ENCODE measurements at regions not wholly inside any gene's neighbourhood (a gene's known extent, or its start where the extent isn't known, plus 50 kb on each side); places are given as distances from the start of the nearest gene placed in this dataset.
"Not testable (repeated sequence)": the region's sequence is repeated elsewhere in the genome, so short reads cannot be mapped to it uniquely, and the experiment has no call there.

DNA sequence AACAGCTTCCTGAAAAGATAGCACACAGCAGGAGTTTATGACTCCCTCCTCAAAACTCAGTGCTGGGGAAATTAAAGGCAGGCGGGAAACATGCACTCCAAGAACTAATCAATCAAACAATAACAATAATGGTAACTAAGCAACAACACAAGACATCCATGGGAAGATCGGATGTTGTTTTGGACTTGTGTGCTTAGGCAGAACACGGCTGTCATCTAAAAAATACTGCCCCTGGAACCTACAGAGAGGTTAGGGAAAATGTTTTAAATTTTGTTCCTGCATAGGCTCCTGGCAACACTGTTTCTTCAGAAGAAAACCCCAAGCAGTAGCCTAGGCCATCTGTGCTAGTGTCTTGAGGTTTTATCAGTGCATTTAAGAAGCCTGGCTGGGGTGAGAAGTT is 1378.2 kb downstream of the STIM2 start:
- no peak for DNase-seq

DNA sequence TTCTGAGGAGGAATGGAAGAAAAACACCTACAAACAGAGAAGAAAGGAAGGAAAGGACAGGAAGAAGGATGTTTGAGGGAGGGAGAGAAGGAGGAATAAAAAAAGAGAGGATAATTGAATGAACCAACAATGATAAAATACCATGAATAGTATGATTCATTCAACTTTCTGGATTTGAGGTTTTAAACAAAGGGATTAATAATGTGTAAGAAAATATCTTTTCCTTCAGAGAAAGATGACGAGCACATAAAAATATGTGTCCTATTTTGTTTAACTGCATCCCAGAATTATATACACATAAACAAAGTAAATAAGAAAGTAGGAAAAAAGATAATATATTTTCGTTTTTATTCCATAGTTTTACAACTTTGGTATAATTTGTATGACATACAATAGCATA is 1380.4 kb downstream of the STIM2 start:
- no peak for DNase-seq

DNA sequence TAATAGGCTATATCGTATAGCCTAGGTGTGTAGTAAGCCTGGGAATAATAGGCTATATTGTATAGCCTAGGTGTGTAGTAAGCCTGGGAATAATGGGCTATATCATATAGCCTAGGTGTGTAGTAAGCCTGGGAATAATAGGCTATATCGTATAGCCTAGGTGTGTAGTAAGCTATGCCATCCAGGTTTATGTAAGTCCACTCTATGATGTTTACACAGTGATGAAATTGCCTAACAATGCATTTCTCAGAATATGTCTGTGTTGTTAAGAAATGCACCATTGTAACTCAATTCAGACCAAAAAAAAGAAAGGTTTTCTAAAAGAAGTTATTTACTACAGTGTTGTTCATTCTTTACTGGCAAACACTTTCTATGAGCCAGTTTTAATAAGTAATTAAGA is 1387.2 kb downstream of the STIM2 start:
- DNase-seq, result no peak

DNA sequence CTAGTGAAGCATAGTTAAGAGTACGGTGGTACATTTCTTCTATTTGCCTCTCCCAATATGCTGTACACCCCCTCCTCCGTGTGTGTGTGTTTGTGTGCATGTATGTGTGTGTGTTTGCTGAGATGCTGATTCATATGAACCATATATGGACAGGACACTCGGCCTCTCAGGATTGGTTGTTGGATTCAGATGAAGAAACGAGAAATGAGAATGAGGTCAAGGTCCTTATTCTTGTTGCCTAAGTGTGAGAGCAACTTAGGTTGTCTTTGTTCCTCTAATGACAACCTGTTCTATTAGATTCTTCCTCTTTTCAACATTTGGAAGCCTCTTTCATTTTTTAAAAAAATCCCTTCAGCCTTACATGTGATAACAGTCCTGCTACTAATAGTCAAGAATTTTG is 1387.6 kb downstream of the STIM2 start:
- DNase-seq, result no peak

DNA sequence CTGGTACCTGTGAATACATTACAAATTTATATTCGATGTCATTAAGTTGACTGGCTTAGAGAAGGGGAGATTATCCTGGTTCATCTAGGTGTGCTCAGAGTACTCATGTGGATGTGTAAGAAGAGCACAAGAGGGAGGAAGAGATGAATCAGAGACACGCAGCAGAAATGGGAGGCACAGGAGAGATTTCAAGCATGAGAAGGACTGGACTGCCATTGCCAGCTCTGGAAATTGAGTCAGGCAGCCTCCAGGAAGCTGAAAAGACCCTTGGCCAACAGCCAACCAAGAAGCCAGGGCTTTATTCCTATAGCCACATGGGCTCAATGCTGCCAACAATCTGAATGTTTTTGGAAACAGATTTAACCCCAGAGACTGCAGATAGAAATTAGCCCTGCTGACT is 1390.0 kb downstream of the STIM2 start:
- no peak for DNase-seq

DNA sequence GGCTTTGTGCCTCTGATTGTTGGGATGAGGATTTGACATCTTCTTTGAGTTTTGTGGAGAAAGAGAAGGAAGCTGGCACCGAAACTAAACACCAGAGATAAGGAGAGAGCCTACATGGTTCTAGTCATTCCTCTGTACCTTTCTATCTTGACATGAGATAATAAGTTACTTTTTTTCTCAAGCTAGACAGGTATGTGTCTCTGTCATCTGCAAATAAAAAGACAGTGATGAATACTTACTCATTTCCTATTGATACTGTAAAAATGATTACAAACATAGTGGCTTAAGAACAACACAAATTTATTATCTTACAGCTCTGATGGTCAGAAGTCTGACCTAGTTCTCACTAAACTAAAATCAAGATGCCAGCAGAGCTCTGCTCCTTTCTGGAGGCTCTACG is 1391.2 kb downstream of the STIM2 start:
- no peak for DNase-seq

DNA sequence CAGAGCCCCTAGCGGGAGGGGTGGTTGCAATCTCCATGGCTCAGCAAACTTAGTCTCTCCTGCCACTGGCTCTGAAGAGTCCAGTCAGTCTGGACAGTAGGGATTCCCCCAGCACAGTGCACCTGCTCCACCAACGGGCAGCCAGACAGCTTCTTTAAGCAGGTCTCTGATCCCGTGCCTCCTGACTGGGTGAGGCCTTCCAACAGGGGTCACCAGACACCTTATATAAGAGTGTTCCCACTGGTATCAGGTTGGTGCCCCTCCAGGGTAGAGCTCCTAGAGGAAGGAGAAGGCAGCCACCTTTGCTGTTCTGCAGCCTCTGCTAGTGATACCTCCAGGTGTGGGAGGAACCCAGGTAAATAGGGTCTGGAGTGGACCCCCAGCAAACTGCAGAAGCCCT is 1393.4 kb downstream of the STIM2 start:
- no peak for DNase-seq

DNA sequence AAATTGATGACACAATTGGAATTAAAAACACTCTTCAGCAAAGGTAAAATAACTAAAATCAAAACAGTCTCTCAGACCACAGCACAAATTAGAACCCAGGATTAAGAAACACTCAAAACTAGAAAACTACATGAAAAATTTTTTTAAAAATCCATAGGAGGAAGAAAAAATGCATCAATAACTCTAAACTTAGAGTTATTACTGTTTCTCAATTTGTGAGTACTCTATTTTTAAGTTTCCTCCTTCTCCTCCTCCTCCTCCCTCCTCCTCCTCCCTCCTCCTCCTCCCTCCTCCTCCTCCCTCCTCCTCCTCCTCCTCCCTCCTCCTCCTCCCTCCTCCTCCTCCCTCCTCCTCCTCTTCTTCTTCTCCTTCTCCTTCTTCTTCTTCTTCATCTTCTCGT is 1395.7 kb downstream of the STIM2 start:
- DNase-seq, result no peak

DNA sequence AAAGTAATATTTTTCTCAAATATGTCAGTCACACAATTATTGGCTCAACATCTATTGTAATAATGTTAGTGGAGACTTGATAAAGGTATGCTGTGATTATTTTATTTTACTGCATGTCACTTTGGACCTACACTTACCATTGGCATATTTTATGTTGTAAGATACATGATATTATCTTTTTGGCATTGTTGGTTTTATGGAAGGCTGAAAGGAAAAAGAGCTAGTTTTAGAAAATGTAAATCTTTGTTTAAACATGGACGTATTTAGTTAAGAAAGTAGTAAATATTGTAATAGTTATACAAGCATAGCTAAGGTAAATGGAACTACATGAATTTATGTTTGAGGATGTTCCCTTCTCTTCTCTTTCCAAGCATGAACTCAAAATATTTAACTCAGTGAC is 1399.3 kb downstream of the STIM2 start:
- no peak for DNase-seq

DNA sequence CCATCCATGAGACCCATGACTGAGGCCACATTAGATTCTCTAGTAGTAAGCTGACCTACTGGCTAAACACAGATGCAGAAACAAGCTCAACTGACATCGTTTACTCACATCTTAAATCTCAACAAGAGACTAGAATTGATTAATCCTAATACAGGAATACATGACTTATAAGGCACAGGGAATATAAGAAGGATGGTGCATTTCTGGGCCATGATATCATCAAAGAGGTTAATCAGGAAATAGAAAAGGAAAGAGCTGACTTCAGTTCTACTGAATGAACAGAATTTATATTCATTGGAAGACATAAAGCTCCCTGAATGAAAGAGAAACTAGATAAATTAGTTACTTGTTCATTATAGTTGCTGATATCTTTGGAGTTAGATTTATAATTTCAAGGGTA is 1406.5 kb downstream of the STIM2 start:
- DNase-seq, result no peak

DNA sequence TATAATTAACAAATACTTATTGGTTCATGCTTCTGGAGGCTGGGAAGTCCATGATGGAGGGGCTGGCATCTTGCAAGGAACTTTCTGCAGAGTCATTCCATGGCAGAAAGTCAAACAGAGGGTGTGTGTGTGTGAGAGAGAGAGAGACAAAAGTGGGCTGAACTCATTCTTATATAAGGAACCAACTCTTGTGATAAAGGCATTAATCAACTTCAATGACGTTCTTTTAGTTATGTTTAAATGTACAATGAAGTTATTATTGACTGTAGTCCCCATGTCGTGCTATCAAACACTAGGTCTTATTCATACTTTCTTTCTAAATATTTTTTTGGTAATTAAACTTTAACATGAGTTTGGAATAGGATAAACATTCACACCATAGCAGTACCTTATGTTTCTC is 1408.8 kb downstream of the STIM2 start:
- DNase-seq, result no peak

DNA sequence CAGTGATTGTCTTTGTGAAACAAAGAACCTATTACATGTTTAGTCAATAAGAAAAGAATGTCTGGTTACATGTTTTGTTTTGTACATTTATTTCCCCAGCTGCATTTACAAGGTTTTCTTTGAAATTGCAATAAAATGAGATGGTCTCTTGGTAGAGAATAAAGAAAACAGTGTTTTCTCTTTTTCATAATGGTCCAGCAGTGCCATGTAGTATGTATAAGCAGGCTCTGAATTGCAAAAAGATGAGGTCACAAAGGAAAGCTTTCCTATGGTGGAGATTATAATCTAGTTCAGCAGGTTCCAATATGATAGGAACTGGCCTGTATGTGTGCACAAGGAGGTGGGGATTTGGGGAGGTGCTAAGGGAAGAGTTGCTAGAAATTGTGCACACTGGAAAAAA is 1417.3 kb downstream of the STIM2 start:
- no peak for DNase-seq

DNA sequence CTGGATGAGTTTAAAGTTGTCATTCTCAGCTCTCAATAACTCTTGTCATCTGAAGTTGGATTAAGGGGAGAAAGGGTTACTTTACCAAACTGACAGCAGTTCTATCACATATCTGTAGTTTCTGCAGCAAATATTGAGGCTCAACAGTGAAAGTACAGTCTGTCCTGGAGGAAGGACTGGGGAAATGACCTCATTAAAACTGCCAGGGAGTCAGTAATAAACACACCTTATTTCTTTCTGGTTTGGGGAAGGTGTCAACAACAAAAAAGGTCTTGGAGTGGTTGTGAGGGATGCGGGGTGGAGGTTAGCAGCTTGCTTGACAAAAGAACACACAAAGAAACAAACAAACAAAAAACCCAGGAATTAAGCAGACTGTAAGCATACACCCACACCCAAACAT is 1418.0 kb downstream of the STIM2 start:
- no peak for DNase-seq

DNA sequence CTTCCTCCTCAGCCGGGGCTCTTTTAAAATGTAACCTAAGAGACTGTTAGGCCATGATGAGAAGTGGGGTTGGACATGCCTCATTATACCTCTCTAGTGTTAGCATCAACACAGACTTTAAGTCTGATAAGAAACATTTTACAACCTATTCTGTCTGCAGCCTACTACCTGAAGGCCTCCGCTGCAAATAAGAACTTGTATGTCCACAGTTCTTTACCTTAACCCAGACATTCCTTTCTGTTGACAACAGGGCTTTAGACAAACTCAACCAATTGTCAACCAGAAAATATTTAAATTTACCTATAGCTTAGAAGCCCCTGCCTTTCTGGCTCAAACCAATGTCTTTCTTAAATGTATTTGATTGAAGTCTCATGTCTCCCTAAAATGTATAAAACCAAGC is 1418.6 kb downstream of the STIM2 start:
- no peak for DNase-seq

DNA sequence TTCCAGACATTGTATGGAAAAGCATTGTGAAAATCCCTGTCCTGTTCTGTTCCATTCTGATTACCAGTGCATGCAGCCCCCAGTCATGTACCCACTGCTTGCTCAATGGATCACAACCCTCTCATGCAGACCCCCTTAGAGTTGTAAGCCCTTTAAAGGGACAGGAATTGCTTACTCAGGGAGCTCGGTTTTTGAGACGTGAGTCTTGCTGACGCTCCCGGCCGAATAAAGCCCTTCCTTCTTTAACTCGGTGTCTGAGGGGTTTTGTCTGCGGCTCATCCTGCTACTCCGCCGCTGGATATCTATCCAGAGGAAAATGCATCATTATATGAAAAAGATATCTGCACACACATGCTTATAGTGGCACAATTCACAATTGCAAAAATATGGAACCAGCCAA is 1425.6 kb downstream of the STIM2 start:
- not testable (repeated sequence) for DNase-seq

DNA sequence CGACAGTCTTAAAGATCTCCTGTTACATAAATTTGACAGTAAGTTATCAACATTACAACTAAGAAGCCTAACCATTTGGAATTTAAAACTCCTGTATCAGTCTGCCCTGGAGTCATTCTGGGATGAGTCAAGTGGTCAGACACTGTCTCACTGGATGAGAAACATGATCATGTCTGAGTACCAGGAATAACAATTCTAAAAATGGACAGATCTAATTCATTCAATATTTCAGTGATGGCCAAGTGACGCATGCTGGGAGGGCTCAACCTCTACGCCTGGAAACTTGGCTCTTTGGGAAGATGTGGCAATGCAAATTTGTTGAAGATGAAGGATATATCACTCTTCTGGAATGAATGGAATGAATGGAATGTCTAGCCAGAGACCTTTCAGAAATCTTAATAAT is 1427.2 kb downstream of the STIM2 start:
- no peak for DNase-seq

DNA sequence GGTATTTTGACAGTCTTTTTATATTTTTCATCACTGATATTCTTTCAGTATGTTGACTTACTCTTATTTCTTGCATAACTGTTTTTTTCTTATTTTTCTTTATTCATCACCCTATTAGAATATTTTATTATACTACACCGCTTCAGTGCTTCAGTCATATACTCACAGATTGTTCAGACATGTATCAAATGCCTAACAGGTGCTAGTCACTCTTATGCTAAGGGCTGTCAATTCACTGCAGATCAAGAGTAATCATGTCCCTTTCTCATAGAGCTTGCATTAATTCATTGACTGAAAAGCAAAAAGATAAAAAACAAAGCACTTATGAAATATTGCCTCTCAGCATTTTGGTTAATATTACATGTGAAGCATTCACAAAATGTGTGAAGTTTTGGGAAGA is 1435.6 kb downstream of the STIM2 start:
- DNase-seq, result no peak

DNA sequence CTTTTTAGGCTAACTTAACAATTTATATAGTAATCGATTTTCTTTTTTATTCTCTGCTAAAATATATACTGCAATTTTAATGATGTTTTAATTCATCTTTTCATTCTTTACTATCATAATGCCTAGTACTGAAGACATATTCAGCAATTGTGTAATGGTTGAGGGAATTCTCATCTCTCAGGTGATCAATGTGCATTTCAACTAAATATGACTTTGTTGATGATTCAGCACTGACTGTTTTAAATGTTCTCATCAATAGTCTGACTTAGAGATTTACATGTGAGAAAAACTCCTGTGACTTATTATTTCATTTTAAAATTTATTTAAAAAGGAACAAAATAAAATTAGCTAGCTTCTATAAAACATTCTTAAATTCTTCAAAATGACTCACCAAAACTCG is 1450.3 kb downstream of the STIM2 start:
- no peak for DNase-seq

DNA sequence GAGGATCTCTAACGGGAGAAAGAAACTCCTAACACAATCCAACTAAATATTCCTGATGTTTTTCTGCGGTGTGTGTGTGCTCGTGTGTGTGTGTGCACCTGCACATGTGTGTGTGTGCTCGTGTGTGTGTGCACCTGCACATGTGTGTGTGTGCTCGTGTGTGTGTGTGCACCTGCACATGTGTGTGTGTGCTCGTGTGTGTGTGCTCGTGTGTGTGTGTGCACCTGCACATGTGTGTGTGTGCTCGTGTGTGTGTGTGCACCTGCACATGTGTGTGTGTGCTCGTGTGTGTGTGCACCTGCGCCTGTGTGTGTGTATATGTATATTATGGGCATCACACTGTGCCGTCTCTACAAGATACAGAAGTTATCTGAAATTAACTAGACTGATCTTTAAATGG is 1451.9 kb downstream of the STIM2 start:
- not testable (repeated sequence) for DNase-seq

DNA sequence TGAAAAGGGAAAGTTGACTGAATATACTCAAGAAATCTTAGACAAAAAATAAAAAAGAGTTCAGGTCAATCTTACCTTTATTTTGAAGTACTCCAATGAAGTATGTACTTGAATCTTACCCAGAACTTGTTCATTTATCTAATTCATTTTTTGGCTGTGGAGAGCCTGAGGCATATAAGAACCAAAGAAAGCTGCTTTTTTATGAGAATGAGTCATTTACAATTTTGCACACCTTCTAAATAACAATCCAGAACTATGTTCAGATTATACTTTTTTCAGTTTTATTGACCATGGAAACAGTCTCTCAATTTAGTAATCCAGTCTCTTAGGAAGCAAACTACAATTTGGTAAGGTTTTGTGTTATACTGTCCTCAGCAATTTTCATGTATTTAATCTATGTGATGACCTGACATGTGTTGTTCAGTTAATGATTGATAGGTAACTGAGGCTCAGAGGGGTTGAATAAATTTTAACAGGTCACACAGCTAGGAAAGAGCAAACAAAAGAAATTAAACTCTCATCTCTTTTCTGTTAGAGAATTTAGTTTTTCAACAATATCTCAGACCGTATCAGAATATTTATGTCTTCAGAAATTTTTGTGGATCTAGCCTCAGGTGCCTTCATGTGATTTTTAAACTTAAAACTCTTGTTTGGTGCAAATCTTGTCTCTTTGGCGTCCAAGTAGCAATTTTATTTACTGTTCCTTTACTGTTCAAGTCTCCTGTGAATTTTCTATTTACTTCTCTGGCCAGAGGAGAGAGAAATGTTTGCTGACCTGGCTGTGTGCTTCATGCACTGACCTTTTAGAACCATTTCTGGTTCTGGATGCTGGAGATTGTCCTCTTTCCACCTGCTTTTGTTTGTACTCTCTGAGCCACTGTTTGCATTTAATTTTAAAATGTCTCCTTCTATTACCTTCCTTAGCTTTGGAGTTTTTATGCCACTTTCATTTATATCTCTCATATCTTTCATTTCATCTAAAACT is 1453.4 kb downstream of the STIM2 start:
- DNase-seq, result no peak

DNA sequence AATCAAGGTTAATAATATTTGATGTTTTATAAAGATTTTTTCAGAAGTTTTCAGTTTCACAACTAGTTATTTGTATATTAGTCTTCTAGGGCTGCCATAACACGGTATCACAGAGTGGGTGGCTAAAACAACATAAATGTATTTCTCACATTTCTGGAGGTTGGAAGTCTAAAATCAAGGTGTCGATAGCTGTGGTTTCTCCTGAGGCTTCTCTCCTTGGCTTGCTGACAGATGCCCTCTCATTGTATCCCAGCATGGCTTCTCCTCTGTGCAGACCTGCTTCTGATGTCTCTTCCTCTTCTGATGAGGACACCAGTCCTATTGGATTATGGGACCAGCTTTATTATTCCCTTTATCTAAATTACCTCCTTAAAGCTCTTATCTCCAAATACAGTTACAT is 1456.6 kb downstream of the STIM2 start:
- no peak for DNase-seq

DNA sequence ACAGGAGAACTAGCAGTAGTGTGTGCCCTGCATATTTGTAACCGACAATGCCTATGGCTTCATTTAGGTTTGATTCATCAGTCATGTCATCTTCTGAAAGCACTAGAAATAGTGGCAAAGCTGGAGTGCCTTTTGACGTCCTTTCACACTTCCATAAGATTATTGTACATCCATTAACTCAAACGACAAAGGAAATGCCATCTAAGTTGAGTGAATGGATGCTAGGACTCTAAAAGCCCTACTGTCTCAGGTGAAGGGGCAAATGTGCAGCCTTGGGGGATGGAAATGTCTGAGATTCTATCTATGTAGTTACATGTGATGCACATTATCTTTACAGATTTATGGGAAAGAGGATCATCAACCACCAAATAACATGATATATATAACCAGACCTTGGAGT is 1473.6 kb downstream of the STIM2 start:
- DNase-seq, result no peak

DNA sequence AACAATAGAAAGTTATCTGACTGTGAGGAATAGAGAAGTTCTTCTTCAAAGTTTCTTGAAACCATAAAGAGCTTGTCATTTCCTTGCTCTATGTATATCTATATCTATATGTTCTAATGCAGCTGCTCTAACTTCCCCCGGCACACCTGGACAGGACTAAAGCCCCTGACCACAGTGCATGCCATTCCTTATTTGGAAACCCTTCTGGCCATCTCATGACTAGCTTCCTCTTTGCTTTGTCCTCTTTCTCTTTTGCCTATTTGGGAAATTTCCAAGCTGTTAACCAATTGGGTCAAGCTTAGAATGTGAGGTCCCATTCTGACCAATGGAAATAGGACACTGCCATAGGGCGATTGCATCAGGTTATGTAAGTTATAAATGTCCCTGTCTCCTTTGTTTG is 1481.1 kb downstream of the STIM2 start:
- no peak for DNase-seq

DNA sequence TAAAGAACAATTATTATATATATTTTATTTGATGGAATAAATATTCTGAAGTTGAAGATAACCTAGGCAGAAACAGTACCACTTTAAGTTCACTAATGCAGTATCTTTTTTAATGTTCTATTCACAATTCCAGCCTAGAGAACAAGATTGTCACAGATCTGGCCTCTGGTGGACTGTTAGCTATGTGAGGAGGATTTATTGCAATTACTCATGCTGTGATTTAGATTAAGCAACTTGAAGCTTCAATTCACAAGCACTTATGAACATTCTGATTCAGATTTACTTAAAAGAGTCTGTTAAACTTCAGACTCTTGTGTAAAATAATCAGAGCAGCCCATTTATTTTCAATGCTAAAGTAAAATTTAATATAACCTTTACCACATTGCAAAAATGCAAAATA is 1489.8 kb downstream of the STIM2 start:
- DNase-seq, result no peak

DNA sequence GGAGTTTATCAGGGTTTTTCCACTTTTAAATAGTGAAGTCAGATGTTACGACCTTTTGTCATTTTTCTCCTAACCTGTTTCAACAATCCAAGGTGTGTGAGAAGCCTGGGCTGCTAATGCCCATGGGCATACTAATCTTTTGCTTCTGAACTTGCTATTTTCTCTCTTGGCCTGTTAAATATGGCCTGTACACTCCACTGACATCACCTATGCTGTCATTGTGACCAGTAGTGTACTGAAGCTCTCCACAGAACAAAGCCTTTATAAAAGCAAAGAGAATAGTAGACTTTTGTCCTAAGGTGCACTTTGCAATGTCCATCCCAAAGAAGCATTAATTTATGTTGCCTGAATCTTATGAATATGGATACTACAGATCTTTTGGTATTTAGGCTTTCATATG is 1490.5 kb downstream of the STIM2 start:
- no peak for DNase-seq
